ENCODE measurements at regions not wholly inside any gene's neighbourhood (a gene's known extent, or its start where the extent isn't known, plus 50 kb on each side); places are given as distances from the start of the nearest gene placed in this dataset.

- TF ChIP-seq ELF4 (IDR thresholded peaks at IDR 0.05) (no peak), FOXM1 (IDR thresholded peaks at IDR 0.05; ENCODE audit: borderline replicate concordance) (no peak), FOXA1 (IDR thresholded peaks at IDR 0.05) (no peak), BHLHE40 (IDR thresholded peaks at IDR 0.05; ENCODE audit: borderline replicate concordance) (no peak), SP1 (IDR thresholded peaks at IDR 0.05) (no peak), SUZ12 (IDR thresholded peaks at IDR 0.05) (no peak)
These were observed 142.3 kb upstream of the CARMIL1 start for GRCh38 chr6:25136854-25137253.
